ENCODE measurements at regions not wholly inside any gene's neighbourhood (a gene's known extent, or its start where the extent isn't known, plus 50 kb on each side); places are given as distances from the start of the nearest gene placed in this dataset.

GRCh38 chr5:135234666-135235401 is 164.2 kb downstream of the MACROH2A1 start:
- DNase-seq: no peak

DNA sequence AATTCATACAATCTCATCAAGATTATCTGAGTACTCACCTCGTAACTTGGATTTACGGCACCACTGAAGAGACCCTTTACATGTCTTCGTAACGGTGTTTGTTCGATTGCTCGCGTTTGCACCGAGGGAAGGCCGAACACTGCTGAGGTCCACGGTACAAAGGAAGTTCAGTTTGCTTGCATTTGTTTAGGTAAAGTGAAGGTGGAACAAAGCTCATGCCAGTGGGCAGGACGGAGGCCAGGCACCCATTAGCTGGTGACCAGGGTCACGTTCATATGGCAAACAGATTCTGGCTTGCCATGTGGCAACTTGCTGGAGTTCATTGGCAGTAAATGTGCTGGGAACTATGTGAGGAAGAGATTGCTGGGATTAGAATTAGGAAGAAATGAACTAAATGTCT is 164.8 kb downstream of the MACROH2A1 start:
- no peak for DNase-seq

DNA sequence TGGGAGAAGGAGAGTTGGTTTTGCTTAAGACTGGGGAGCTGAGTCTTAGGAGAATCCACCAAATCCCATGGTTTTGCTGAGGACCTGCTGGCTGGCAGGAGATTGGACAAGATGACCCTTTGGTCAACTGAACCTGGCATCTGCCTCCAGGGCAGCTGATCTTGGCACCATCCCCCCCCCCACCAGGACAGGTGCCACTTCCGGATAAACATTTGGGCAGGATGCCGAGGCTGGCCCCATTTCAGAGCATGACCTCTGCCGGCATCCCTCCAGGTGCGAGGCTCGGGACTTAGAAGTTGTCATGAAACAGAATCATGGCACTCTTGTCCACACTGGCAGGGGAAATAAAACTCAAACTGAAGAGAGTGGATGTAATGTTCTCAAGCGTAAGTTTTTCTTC is 165.6 kb downstream of the MACROH2A1 start:
- DNase-seq: no peak

- DNase-seq: no peak
These were observed 166.1 kb downstream of the MACROH2A1 start for GRCh38 chr5:135232958-135233357.

DNA sequence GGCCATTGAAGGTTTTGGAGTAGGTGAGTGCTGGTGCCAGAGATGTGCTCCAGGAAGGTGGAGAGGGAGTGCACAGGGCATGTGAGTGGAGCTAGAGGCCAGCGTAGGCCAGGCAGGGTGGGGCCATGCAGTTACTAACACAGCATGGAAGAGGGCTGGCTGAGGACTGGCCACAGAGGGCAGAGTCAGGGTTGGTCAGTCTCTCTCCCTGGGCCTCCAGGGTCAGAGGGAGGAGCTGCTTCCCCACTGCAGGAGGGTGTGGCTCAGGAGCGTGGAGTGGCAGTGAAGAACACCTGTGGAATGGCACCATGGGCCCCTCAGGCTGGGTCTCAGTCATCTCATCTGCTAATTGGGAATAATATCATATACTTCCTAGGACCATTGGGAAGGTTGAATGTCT is 167.7 kb downstream of the MACROH2A1 start:
- DNase-seq: no peak

DNA sequence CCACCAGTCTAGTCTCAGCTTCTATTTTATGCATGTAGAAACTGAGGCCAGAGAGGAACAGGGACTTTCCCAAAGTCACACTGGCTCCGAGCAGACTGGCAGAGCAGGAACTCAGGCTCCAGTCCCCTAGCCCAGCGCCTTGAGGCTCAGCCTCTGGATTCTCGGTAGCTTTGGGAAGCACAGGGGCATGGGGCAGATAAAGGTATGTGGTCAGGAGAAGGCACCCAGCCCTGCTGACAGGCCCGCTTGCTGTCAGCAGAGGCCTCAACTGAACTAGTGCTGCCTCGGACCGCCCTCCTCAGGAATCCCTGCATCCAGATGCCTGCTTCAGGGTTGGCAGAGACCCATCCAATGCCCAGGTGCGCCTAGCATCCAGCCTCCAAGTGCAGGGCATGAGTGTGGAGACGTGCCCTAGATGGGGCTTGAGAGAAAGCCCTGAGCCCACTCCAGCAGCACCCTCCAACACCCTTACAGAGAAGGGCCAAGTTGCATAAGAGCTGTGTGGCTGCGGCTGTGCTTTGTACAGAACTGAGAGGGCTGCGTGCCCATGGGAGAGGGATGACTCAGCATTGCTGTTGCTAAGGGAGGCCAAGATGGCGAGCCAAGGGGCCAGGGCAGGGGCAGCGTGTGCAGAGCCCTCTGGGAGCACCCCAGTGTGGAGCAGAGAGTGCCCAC is 168.6 kb downstream of the MACROH2A1 start:
- DNase-seq: peak; percentile 36

DNA sequence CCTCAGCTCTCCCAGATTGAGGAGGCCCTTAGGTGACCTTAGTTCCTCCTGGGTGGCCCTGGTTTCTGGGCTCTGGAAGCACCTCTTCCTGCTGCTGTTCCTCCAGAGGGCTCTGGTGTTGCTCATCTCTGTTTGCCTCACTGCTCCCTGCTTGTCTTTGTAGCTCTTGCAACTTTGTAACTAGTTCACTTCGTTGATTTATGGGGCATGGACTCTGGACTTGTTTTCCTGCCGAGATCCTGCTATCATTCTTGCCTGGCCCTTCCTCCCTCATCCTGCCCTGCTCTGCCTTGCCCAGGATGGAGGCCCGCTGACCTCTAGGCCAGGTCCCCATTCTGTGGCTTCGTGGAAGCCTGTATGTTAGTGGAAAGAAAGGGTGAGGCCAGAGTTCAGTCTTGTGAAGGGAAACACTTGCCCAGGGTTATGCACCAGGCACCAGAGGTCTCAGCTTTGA is 169.3 kb downstream of the MACROH2A1 start:
- no peak for DNase-seq

DNA sequence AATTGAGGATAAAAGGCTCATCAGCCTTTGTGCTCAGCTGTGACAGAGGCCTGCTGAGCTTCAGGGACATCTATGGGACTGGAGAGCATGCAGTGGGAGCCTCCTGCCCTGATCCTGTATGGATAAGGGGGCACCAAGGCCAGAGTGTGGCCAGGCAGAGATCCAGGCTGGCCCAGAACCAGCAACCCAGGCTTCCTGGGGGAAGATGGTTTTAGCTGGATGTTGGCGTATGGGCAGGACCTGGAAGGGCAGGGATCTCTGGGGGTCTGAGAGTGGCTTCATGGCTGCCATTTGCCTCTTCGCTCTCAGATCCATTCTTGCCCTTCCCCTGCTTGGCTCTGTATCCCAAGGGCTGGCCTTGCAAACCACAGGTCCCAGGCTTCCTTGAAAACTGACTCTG is 169.9 kb downstream of the MACROH2A1 start:
- DNase-seq: no peak

GRCh38 chr5:135228222-135228621 is 170.8 kb downstream of the MACROH2A1 start:
- no peak for DNase-seq

DNA sequence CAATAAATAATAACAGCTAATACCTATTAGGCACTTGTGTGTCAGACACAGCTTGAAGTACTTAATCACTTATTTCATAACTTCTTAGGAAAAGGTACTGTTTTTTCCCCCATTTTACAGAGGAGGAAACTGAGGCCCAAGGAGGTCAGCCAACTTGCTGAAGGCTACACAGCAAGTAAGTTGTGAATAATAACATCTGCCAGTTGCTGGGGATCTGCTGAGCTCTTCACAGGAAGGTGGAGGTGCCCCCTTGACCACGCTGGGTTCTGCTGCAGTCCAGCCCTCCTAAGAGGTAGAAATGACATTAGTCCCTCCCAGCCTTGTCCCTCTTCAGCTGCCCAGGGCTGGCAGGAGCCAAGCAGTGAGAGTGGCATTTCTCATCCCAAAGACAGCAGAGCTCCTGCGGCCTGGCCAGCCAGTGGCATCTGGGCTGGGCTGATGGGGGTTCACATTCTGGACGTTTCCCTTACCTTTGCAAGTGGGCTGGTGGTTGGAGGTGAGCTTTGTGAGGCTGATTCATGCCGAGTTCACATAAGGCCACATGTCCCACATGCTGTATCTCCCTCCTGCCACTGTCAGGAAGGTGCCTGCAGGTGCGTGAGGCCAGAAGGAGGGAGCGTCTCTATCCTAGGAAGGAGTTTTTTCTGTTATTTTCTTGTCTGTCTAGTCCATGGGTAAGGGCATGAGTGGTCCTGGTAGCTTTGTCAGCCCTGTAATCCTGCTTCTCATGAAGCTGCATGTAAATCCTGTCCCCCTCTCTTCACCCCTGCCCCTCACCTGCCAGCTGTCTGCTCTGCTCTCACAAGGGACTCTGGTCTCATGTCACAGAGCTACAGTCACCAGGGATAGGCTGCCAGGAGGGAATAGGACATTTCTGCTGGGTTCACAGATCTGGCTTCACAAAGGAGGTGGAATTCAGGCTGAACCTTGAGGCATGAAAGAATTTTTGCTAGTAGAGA is 171.7 kb downstream of the MACROH2A1 start:
- no peak for DNase-seq

GRCh38 chr5:135225856-135226560 is 173.0 kb downstream of the MACROH2A1 start:
- DNase-seq: no peak

DNA sequence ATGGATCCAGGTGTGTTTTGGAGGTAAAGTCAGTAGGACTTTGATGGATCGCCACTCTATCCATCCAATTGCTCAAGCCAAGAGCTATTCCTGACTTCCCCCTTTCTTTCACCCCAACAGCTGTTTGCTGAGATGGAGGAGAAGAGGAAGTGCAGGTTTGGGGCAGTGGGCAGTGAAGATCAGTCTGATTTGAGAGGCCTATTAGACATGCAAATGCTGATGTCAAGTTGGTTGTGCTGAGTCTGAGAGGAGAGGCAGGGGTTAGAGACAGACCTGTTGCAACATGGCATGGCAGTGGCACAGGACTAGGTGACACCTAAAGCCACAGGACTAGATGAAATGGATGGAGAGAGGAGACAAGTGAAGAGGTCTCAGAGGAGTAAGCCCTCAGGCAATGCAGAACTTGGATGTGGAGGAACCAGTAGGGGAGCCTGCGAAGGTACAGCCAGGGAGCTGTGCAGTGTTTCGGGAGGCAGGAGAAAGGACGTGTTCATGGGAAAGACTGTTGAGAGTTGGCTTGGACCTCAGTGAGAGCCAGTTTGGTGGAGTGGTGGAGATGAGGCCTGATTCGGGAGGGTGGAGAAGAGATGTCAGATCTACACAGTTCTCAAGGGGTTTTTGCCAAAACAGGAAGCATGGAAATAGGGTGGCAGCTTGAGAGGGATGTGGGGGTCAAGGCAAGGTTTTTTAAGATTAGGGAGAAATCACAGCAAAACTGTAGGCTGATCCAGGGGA is 175.0 kb downstream of the MACROH2A1 start:
- DNase-seq: no peak

- no peak for DNase-seq
These were observed 175.6 kb downstream of the MACROH2A1 start for GRCh38 chr5:135223404-135223803.

- DNase-seq: no peak
These were observed 176.3 kb downstream of the MACROH2A1 start for GRCh38 chr5:135222771-135223170.

GRCh38 chr5:135222171-135222681 is 176.8 kb downstream of the MACROH2A1 start:
- DNase-seq: no peak

- DNase-seq: no peak
These were observed 177.3 kb downstream of the MACROH2A1 start for GRCh38 chr5:135221696-135222095.

GRCh38 chr5:135221187-135221473 is 177.9 kb downstream of the MACROH2A1 start:
- DNase-seq: no peak

DNA sequence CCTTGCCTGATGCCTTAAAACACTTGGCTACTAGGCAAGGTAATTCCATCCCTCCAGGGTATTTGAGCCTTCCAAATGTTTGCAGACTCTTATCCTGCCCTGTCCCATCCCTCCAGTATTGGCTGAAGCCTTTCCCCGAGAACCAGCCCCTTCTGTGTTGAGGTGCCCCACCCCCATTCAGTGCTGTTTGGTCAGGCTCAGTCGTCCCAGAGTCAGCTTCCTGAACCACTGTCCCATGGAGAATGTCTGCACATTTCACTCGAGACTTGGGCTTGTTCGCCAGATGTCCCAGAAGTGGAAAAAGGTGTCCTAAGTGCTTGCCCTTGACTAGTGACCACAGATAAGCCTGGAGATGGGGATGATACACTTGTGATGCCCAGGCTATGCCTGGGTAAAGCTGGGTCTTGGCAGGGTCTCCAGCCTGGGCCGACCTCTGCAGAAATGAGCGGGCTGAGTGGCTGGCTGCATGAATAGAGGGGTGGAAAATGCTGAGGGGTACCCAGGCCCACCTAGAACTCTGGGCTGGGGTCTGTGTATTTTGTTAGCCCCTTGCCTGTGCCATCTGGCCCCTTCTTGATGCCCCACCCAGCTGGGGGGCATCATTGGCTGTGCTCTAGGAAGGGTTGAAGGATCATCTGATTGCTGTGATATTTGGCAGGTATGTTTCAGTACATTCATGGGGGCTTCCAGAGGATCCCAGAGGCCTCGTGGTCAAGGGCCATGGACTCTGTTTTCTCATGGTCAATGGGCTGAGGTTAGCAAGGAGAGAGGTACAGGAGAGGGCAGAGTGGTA is 178.4 kb downstream of the MACROH2A1 start:
- no peak for DNase-seq

DNA sequence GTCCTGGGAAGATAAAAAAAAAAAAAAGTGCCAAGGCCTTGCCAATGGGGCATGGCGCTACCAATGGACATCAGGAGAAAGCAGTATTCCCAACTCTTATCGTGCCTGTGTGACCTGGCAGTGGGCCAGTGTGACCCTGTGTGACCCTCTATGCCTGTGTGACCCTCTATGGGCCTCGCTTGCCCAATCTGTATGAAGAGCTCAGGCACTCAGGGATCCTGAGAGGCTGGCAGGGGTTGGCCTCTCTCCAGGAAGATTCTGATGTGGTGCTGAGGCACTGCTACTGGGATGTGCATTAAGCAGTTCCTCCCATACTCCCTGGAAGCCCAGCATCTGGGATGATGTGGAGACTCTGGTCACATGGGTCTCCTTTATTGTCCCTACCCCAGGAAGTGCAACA is 179.2 kb downstream of the MACROH2A1 start:
- no peak for DNase-seq

DNA sequence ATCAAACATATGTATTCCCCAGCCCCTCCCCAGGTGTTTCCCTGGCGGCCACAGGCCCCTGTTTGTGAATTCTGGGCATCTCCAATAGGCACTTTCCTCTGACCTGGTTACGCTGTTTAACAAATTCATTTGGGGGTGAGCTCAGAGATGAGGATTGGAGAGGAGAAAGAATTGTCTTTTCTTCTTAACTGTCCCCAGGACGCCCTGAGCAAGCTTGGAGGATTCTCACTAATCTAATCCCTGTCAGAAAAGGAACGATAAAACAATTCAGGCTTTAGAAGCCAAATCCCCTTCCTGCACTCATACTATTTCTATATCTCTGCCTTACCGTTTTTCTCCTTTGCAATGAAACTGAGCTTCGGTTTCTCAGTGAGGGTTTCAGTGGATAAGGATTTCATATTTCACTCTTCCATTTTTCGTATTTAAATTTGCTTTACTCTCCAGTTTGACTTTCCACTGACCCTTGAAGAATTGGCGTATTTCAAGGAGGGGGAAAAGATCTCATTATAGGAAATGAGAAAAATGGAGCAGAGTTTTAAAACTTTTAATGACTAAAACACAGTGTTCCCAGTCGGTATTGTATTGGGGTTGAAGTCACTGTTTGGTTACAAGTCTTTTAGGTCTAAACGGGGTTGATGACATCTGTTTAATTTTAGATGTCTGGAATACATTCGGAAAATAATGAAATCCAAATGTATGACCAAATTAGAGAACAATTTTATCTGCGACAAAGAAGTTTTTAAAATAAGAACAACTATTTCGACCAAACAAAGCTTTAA is 180.1 kb downstream of the MACROH2A1 start:
- no peak for DNase-seq

DNA sequence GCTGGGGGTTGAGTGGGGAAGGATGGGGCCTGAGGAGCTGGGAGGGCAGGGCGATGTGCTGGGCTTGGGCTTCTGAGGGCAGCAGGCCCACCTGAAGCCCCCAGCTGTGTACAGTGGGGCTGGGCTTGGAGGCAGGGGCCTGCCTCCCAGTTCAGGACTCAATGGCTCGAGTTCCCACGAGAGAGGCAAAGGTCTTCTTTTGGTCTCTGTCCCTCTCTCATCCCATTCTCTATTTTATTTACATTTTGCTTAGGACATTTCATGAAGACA is 180.6 kb downstream of the MACROH2A1 start:
- DNase-seq: no peak
